Astrocyte of the cerebellum (primary cell): ENCODE measurements at regions not wholly inside any gene's neighbourhood (a gene's known extent, or its start where the extent isn't known, plus 50 kb on each side); places are given as distances from the start of the nearest gene placed in this dataset.
A peak's percentile ranks its signal among the peaks of the same experiment; 100 is the strongest.
"Not testable (repeated sequence)": the region's sequence is repeated elsewhere in the genome, so short reads cannot be mapped to it uniquely, and the experiment has no call there.

Experiments
- DNase-seq: peaks from one replicate; pipeline ENCODE4 v3.0.0-alpha.2; 2011; ENCODE audit warnings: low read depth
- H3K4me3 ChIP-seq: 2 replicates; pipeline ENCODE4 v1.5.1; 2011; ENCODE audit warnings: mild to moderate bottlenecking, low read depth, low read length, moderate library complexity
- in situ Hi-C: cut with HindIII; loops from 2 replicates; pipeline ENCODE4 v1.10.0; 2017; ENCODE audit warnings: low sequenced_read_pairs
- TF ChIP-seq, protein P1 (sequence below): IDR thresholded peaks from 2 replicates; pipeline ENCODE4 v1.5.1; 2012; ENCODE audit warnings: low read length, low read depth, moderate library complexity, mild to moderate bottlenecking; ENCODE audit errors: missing control alignments

DNA sequence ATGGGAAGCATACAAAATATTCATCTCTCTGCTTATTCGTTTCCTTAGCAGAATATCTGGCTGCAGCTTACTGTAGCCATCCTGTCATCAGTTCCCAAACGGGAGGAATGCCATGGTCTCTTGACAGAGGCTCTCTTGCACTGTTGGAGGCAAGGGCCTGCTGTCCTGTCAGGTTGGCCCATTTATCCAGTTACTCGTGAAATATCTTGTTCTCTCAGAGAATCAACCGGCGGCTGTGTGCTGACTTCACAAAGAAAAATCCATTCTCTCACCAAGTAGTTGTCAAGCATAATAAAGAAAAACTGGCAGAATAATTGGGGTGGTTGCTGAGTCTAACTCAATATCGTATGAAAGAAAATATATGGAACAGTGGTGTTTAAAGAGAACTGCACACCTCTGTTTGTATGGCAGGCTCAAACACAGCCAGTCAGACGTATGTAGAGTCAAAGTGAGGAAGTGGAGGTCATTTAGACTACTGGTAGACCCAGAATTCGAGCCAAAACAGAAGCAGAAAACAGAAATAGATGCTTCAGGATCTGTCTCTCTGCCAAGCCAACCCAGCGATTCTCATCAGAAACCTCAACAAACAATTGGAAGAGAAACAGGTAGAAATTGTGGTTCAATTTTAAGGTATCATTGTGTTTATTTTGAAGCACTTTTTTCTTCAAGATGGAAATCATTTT, 349.2 kb upstream of the PRKCQ start:
- DNase-seq, result no peak
- TF ChIP-seq, protein P1, sequence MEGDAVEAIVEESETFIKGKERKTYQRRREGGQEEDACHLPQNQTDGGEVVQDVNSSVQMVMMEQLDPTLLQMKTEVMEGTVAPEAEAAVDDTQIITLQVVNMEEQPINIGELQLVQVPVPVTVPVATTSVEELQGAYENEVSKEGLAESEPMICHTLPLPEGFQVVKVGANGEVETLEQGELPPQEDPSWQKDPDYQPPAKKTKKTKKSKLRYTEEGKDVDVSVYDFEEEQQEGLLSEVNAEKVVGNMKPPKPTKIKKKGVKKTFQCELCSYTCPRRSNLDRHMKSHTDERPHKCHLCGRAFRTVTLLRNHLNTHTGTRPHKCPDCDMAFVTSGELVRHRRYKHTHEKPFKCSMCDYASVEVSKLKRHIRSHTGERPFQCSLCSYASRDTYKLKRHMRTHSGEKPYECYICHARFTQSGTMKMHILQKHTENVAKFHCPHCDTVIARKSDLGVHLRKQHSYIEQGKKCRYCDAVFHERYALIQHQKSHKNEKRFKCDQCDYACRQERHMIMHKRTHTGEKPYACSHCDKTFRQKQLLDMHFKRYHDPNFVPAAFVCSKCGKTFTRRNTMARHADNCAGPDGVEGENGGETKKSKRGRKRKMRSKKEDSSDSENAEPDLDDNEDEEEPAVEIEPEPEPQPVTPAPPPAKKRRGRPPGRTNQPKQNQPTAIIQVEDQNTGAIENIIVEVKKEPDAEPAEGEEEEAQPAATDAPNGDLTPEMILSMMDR, result no peak
- no peak overlapping the region for H3K4me3 ChIP-seq
- in situ Hi-C loops, result no loop called here

DNA sequence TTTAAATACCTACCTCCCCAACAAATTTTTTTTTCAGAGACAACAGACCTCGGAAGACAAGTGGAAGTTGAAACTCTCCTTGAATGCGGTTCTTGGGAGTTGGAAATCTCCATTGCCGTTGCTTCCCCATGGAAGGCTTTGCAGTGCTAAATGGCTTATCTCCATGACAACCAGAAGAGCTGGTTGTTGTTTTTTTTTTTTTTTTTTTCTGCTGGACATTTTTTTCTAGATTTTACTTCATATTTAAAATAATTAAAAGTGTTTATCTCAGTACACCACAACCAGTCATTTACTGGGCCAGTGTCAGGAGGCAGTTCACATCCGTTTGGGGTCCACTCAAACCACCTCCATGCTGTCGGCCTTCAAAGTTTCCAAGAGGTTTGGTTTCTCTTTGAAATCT, 348.5 kb upstream of the PRKCQ start:
- no peak overlapping the region for H3K4me3 ChIP-seq

GRCh38 chr10:6926971-6927370, 346.9 kb upstream of the PRKCQ start:
- in situ Hi-C loops, result no loop called here
- no peak for DNase-seq
- TF ChIP-seq, protein P1, result no peak
- no peak overlapping the region for H3K4me3 ChIP-seq

More for the DNA sequence above, 348.5 kb upstream of the PRKCQ start:
- in situ Hi-C loops, result no loop called here
- TF ChIP-seq, protein P1, result no peak
- no peak for DNase-seq

DNA sequence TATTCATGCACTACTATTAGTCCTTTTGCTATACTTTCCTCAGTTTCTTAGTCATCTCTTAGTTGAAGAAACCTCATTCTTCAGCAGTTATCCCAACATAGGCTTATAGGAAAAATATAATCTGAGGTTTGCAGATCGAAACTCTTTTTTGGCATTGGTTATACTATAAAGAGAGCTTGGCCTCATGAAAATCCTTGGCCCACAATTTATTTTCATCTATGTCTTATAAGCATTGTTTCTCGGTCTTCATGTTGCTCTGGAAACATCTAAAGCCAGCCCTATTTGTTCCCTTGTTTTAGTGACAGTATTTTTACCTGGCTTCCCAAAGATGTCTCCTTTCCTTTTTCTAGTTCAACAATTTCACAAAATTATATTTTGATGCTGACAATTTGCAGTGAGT, 345.1 kb upstream of the PRKCQ start:
- in situ Hi-C loops, result no loop called here
- TF ChIP-seq, protein P1, result no peak
- DNase-seq, result no peak
- no peak overlapping the region for H3K4me3 ChIP-seq

DNA sequence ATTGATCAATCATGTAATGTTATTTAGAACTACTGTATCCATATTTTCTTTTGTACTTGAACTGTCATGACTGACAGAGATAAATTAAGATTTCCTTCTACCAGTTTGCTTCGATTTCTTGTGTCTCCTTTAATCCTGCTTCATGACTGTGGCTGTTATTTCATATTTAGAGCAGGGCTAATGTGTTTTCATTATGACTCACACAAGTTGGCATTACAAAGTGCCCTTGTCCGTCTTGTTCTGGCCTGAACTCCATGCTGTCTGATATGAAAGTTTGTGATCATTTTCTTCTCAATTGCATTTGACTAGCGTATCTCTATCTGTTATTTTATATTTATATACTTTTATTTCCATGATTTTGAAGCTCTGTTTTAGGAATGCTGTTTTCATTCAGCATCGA, 344.1 kb upstream of the PRKCQ start:
- in situ Hi-C loops, result no loop called here
- H3K4me3 ChIP-seq, result no peak overlapping the region
- TF ChIP-seq, protein P1, result no peak
- peak; percentile 18 for DNase-seq

GRCh38 chr10:6921026-6921425, 340.9 kb upstream of the PRKCQ start:
- H3K4me3 ChIP-seq, DNase-seq, in situ Hi-C loops: not testable (repeated sequence)

DNA sequence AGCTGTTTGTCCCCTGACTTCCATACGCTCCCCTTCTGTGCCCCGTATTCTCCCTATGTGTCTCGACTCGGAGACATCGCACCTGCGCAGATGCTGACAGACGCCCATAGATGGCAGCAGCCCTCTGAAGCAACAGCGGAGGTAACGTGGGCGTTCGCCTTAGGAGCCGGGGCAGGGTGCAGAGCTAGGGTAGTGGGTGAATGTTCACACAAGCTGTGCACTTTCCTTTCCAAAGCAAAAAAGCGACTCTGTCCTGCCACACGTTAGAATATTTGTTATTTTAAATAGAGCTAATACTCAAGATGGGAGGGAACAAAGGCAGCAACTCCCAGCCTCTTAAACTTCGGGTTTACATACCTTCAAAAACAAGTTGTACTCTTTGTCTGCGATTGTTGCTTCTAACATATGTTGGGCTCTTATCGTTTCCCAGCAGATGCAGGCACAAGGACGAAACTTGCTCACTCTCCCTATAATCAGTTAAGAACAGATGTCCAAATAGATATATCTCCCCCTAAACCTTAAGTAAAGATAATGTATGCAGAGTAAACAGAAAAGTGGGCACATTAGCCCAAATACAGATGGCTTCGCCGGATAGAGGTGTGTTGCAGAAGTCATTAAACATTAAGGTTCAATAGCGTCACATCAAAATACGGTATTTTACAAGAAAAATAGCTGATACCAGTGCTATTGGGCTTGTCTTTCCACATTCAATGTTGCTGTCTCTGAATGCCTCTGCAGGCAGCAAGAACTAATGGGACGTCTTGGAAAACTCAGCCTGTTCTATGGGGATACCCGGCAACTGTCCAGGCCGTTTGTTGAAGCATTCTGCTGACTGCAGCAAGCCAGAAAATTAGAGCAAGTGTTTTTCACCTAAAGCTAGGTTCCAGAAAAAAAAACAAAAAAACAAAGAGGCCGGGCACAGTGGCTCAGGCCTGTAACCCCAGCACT, 340.3 kb upstream of the PRKCQ start:
- DNase-seq, result peak; percentile 12
- TF ChIP-seq, protein P1, result peak; percentile 91
- in situ Hi-C loops, result no loop called here
- H3K4me3 ChIP-seq, result no peak overlapping the region
